CD1c-positive myeloid dendritic cell (primary cell): ENCODE measurements at regions not wholly inside any gene's neighbourhood (a gene's known extent, or its start where the extent isn't known, plus 50 kb on each side); places are given as distances from the start of the nearest gene placed in this dataset.

Experiments
- DNase-seq: peaks from one replicate; pipeline ENCODE4 v3.0.0-alpha.2; 2016; ENCODE audit errors: extremely low spot score

- no peak for DNase-seq
Measured at GRCh38 chr17:52390422-52390821, 231.9 kb upstream of the CA10 start.

- DNase-seq: no peak
Measured at GRCh38 chr17:52389632-52390031, 231.1 kb upstream of the CA10 start.

DNA sequence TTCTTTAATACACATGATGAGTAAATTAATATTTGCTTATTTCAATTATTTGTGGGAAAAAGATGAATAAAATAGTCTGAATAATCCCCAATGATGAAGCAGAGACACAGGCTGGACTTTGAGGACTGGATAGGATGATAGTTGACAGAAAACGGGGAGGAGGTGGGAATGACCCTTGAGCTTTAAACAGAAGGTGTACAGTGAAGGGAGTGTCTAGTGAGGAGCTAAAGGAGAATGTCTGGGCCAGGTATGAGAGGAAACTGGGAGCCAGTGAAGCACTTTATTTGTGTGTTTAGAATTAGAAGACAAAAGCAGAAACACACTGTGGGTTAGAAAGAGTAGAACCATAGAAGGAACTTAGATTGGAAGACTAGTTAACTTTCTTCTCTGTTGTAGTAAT, 230.4 kb upstream of the CA10 start:
- DNase-seq: no peak

GRCh38 chr17:52384695-52385094, 226.2 kb upstream of the CA10 start:
- DNase-seq: no peak

DNA sequence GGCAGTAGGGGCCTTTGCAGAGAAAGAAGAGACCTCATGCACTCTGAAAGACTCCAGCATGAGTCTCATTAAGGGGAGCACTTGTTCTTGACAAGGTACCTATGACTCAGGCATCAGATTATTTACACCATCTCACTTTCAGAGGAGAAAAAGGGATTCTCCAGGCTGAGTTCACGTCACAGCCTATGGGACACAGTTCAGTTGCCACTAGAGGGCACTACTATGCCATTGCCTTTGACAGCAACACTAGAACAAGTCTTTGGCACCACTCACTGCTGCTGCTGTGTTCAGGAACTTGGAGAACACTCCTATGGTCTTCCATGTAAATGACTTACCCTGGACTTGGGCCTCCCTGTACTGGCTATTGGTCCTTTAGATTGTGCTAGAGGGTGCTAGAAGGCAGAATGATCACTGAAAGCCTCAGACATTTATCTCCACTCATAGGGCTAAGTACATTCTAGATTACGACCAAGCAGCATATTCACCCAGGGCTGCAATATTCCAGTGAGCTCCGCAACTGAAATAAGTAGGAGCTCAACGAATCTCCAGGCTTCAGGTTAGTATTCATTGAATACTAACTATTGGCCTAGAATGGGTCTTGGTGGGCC, 225.1 kb upstream of the CA10 start:
- peak; percentile 5 for DNase-seq

DNA sequence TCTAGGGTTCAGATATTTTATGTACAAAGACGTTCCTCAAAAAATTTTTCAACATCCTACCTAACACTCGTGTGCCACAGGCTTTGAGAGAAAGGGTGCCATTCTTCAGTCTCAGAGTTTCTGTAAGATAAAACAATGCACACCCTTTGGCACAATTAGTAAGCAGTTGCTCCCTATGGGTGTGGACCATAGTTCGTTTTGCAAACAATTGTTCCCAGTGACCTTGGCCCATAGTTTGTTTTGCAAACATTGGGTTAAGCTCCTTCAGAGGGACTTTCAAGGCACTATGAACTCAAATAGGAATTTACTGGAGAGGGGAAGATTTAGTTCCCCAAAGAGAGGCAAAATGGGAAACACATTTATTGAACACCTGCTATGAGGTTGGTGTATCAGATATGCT, 220.3 kb upstream of the CA10 start:
- no peak for DNase-seq

DNA sequence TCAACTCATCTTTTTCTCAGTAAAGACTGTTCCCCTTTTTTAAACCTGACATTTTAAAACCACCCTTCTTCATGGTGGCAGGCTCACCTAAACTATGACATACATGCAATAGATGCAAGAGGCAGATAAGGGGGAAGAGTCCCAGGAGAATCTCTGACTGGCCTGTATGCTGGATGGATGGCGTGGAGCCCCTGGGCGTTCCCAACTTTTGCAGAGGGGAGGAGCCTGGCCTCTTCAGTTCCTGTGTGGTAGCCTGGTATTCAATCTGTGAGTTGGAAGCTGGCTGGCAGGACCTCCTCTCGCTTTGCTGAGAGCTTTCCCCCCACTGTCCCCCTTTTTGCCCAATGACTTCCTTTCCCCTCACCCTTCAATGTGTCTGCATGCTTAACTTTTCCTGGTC, 217.6 kb upstream of the CA10 start:
- no peak for DNase-seq

DNA sequence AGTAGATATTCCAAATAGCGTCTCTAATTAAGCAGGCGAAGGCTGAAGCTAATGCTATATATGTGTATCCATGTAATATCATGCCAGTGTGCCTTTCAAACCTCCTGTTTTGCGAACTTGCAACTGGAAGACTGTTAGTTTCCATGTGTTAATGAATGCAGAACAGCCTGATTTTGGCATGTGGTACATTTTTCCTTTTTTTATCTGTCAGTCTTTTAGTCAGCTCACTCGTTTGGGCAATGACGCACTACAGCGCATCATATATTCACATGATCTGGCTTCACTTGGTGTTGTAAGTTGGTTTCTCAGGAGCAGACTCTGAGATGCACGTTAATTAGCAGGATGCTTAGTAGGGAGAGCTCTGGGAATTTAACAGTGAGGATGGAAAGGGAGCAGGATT, 210.4 kb upstream of the CA10 start:
- DNase-seq: no peak

- DNase-seq: no peak
Measured at GRCh38 chr17:52357854-52358253, 199.3 kb upstream of the CA10 start.

DNA sequence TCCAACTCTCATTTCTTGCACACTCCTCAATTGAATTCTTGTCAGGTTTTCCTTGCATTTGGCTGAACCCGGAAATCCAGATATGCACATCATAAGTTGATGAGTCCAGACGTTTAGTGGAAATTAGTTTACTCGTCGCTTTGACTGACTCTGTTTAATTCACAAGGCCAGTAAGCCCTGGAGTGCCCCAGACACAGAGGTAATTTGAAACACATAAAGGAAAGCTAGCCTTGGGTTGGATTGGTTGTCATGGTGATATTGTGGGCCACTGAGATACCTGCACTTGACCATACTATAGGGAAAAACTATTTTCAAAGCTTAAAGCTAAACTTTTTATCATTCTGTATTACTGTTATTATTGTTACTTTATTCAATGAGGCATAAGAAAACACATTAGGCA, 178.3 kb upstream of the CA10 start:
- DNase-seq: no peak

- DNase-seq: no peak
Measured at GRCh38 chr17:52306314-52306713, 147.8 kb upstream of the CA10 start.

DNA sequence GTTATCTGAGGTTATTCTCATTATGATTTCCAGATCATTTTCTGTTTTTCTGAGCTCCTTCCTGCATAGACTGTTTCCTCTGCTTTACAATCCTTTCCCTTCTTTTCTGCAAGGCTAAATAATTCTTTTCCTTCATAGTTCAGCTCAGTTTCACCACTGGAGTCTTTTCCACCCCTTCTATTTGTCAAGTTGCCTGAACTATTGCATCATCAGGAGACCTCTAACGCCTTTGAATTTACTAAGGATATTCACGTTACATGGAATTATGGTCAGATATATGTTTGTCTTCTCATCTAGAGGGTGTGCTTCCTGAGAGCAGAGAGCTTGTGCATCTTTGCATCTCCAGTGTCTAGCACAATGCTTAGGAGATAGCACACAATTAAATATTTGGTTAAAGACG, 140.4 kb upstream of the CA10 start:
- no peak for DNase-seq

GRCh38 chr17:52297230-52298010, 138.9 kb upstream of the CA10 start:
- DNase-seq: no peak

DNA sequence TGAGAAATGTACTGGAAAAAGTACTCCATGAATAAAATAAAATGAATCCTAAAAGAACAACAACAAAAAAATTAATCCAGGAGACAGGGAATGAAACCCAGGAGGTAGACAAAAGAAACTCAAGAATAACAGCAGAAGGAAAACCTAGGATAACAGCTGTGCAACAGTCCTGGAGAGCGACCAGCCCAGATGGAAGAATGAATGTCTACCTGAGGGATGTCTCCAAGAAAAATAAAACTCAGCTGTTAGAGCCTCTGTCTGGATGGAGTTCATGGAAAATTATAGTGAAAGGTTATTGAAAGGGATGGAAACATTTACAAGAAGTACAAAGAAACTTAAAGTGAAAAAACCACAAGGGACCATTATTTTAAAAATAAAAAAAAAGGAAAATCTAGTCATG, 135.8 kb upstream of the CA10 start:
- DNase-seq: no peak

- no peak for DNase-seq
Measured at GRCh38 chr17:52287611-52288010, 129.1 kb upstream of the CA10 start.

DNA sequence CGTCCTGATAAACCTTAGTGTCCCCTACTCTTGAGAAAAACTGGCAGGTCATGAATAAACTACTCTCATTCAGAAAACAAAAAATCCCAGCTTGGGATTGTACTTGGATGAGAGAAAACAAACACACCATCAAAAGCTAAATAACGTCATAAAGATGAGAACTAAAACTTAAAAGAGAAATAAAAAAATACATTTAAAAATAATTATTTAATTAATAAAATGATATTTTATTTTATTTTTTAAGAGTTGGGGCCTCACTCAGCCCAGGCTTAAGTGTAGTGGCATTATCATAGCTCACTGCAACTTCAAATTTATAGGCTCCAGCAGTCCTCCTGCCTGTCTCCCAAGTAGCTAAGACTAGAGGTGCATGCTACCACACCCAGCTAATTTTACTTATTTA, 125.4 kb upstream of the CA10 start:
- DNase-seq: no peak

GRCh38 chr17:52276381-52277008, 118.0 kb upstream of the CA10 start:
- DNase-seq: no peak

GRCh38 chr17:52271781-52272180, 113.3 kb upstream of the CA10 start:
- DNase-seq: no peak

DNA sequence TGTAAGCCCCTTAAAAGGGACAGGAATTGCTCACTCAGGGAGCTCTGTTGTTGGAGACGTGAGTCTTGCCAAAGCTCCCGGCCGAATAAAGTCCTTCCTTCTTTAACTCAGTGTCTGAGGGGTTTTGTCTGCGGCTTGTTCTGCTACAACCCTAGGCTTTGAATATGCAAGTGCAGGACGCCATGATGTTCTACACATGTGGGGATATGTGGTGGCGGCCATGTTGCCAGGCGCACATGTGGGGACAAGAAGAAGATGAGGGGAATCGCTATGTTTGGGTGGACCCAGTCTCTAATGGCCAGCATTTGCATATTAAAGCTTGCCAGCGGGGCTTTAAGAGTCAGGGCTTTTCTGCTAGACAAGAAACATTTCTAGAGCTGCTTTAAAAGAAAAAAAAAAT, 96.8 kb upstream of the CA10 start:
- no peak for DNase-seq

GRCh38 chr17:52244689-52245088, 86.2 kb upstream of the CA10 start:
- DNase-seq: no peak

DNA sequence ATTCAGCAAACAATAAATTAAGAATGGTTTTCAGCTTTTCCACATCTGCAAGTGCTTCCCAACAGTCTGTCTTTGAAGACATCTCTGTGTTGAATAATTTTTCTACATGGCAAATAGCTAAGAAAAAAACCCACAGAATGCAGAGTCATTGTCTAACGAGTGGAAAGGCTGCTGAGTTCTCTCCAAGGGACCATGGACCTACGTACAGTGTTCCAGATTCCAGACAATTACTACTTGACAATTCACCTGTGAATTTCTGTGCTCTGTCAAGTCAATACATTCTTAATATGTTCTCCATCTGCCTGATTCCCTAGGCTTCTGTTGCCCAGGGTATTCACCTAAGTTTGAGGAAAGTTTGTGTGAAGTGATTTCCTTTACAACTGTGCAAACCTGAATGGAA, 83.8 kb upstream of the CA10 start:
- DNase-seq: no peak

GRCh38 chr17:52237151-52237550, 78.6 kb upstream of the CA10 start:
- DNase-seq: no peak

DNA sequence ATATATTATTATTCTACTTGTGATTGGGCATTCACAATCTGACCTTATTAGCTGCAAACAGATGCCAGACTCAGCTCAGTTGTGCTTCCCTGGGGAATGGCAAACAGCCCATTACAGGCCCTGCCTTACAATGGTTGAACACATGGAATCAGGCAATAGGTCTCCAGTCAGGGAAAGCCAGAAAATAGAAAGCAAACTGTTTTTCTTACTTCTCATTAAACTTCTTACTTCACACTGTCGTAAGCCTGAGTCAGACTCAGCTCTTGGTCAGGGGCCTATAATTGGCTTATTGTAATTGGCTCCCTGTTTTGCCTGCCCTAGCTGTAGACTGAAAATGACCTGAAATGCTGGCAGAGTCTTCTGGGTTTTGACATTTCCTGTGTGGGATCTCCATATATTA, 77.0 kb upstream of the CA10 start:
- DNase-seq: no peak
